Activated CD8-positive, alpha-beta memory T cell treated with anti-CD3 and anti-CD28 coated beads for 36 hours (primary cell): ENCODE measurements at regions not wholly inside any gene's neighbourhood (a gene's known extent, or its start where the extent isn't known, plus 50 kb on each side); places are given as distances from the start of the nearest gene placed in this dataset.

Experiments
- CTCF ChIA-PET: fragments of 350-600 bp; sonication (Branson Sonifier 250); formaldehyde crosslinking; loops from one replicate; lab custom pipeline; 2021; ENCODE audit warnings: antibody characterized with exemption; lab: Charles Lee
- POLR2A ChIA-PET: fragments of 350-600 bp; sonication (Branson Sonifier 250); formaldehyde crosslinking; loops from one replicate; lab custom pipeline; 2021; ENCODE audit warnings: antibody characterized with exemption; lab: Charles Lee

DNA sequence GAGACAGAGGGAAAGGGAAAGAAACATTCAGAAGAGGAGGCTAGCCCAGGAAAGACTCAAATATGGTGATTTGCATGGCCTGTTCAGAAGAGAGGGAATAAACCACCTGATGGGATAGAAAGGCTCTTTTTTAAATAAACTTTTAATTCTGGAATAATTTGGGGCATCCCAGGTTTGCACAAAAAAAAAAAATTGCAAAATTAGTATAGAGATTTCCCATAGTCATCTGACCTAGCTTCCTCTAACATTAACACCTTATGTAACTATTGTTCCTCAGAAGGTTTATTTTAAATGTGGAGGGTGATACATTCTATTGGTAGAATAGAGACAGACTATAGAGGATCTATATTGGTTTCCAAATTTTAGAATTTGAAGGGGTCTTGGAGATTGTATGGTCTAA is 330.4 kb upstream of the SLC14A2 start:
- CTCF ChIA-PET, result no interaction called here

DNA sequence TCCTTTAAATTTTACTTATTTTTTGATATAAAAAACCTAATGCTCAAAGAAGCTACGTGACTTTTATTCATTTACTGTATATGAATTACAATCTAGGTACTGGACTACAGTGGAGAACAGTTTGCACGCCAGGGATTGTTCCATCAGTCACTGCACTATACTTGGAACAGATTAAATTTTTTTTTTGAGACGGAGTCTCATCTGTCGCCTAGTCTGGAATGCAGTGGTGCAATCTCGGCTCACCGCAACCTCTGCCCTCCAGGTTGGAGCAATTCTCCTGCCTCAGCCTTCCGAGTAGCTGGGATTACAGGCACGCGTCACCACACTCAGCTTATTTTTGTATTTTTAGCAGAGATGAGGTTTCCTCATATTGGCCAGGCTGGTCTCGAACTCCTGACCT is 330.0 kb upstream of the SLC14A2 start:
- CTCF ChIA-PET, result no interaction called here

More for the DNA sequence above, 330.4 kb upstream of the SLC14A2 start:
- POLR2A ChIA-PET, result no interaction called here

DNA sequence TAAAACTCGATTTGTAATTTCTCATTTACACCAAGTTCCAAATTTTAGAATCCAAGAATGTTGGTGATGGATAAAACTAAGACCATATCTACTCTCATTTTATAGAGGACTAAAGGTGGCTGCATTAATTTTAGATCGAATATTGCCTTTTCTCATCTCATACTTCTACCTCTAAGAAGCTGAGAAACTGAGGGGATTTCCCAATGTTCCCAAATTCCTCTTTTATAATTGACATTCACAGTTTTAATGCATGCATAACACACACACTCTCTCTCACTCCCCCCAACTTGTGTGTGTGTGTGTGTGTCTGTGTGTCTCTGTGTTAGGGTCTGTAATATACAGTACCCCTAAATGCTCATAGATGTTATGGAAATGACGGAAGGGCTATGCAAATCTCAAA is 328.8 kb upstream of the SLC14A2 start:
- ChIA-PET POLR2A (no interaction called here), CTCF (interaction anchor here (0.6 kb wide), 1 partner anchor 98 kb away, joined by 7 read pairs; no protein-coding TSS in a partner anchor)

More for the DNA sequence above, 330.0 kb upstream of the SLC14A2 start:
- POLR2A ChIA-PET, result no interaction called here

DNA sequence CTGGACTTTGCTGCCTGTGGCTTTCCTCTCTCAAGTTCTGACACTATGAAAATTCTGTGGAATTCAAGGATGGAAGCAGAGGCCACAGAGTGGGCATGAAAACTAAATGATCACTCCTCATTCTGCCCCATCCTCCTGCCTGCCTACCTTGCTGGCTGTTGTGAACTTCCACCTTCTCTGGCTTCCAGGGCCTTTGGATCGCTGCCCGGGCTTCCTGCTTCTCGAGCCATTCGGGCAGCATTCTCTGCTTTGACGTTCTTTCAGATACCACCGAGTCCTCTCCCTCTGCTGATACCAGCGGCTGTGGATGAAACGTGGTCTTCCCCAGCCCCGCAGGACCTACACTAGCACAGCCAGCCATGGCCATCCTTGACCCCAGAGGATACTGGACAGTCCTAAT is 327.7 kb upstream of the SLC14A2 start:
- POLR2A ChIA-PET, result no interaction called here
- CTCF ChIA-PET, result no interaction called here

DNA sequence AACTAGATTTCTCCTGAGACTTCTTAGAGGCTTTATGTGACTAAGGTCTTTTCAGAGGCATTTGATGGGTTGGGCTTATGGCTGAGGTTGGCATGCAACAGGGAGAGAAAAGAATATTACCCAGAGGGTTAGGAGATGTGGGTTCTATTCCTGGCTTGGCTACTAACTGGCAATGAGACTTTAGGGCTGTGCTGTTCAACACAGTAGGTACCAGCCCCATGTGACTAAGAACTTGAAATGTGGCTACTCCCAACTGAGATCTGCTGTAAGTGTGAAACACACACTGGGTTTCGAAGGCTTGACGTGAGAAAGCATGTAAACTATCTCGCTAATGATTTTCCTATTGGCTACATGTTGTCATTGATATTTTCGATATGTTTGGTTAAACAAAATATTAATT is 324.9 kb upstream of the SLC14A2 start:
- CTCF ChIA-PET, result no interaction called here
- POLR2A ChIA-PET, result no interaction called here

DNA sequence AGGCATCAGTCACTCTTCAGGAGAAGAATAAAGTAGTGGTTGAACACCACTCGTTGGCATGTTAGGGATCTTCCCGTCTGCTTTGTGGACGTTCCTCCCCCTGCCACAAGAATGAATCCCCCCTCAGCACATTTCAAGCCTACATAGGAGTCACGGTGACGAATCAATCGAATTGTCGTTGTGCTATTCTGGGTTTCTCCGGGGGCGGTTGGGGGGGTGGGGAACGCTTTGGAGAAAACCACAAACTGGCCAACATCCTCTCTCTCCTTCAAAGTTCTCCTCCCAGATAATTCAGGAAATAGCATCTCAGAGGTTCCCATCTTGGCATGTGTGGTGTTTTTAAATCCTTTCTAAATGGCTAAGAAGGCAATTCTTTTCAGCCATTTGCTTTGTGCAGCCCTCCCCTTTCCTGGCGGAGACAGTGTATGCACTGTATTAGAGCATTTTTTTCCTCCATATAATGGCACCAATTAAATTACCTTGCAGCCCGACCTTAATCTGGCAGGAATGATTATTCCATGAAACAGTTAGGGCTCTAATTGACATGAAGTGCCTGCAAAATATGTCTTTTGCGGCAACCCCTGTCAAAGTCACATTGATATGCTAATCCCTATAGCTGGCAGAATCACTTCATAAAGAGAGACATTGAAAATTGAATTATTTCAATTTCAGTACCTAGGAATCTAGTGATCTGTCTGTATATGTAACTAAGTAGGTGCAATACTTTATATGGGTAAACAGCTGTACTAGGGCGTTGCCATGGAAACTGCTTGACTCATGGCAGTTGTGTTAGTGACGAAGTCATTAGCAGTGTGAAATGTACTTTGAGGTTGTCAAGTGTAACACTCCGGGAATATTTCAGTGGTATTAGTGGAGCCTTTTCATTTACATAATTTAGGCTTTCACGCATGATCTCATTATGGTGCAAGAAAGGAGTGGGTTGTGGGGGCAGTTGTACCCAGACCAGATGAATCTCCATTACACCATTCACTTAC is 323.4 kb upstream of the SLC14A2 start:
- ChIA-PET CTCF (no interaction called here), POLR2A (no interaction called here)

DNA sequence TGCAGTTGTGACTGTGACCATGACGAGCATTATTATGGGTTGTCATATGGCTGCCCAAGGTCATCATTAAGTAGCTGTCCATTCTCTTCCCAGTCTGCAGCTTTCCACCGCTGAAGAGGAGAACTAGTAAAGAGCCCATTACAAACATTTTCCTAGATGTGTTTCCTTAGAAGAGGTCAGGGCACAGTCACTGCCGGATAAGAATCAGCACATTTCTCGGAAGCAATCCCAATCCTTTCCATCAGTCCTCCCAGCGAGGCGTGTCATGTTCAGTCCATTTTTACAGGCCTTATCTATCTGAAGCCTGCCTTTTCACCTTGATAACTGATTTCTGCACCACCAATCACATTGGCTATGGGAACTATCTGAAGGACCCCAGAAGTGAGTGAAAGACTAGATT is 319.9 kb upstream of the SLC14A2 start:
- CTCF ChIA-PET, result no interaction called here
- POLR2A ChIA-PET, result no interaction called here

DNA sequence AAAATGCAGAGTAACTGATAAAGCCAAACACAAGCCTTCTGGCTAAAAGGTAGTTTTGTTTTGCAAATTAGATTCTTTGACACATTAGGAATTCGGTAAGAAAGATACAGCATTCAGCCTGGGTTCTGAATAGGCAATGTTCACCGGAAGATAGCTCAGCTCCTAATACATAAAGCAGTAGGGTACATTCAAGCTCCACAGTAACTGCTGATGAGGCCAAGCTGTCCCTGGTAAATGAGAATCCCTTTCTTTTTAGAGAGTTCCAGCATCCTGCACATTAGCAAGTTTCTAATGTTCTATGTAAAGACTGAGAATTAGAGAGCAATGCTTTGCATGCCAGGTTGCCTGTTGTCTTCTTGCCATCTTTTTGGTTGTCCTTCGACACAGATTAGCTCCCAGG is 316.3 kb upstream of the SLC14A2 start:
- CTCF ChIA-PET, result no interaction called here
- POLR2A ChIA-PET, result no interaction called here

DNA sequence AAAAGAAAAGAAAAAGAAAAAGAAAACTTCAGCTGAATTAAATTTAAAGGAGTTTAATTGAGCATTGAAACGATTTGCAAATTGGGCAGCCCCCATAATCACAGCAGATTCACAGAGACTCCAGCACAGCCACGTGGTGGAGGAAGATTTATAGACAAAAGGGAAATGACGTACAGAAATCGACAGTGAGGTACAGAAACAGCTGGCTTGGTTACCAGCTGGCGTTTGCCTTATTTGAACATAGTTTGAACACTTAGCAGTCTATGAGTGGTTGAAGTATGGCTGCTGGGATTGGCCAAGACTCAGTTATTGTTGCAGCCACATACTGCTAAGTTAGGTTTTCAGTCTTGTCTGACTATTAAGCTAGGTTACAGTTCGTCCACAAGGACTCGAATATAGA is 312.2 kb upstream of the SLC14A2 start:
- ChIA-PET POLR2A (no interaction called here), CTCF (no interaction called here)

DNA sequence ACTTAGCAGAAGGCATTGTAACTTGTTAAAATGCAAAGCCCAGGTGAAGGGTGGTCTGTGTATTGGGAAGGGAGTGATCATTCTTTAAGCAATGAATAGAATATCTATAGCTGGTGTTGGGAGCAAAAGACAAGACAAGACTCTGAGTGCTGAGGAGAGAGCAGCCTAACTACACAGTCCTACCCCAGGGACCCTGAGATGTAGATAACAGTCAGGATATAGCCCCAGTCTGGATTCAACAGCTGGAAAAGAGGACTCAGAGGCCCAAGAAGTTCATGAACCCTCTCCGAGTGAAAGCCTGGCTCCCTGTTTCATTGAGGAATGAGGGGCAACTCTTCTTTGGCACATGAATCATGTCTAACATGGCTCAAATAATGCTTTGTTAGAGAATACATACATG is 310.7 kb upstream of the SLC14A2 start:
- ChIA-PET POLR2A (no interaction called here), CTCF (no interaction called here)

DNA sequence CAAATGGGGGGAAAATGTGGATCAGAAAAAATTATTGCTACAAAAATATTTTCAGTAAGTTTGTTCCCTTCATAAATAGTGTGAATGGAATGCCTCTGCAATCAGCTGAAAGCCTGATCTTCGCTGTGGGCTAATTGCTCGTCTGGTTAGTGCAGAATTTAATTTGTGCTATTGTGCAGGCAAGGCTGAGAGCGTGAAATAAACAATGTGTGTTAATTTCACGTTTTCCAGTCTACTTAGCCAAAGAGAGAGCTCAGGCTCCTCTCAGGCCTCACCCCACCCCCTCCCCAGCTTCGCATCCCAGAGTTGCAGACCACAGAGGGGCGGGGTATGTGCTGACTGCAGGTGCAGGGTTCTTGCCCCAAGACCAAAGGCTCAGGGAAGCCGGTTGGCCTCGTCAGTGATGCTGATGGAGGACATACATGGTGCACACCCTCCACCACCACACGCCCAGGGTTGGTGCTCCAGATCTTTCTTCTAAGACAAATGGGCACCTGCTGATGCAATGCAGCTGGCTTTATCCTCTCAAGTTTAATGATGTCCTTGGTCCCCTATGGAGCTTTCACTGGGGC is 302.6 kb upstream of the SLC14A2 start:
- ChIA-PET CTCF (no interaction called here), POLR2A (no interaction called here)

DNA sequence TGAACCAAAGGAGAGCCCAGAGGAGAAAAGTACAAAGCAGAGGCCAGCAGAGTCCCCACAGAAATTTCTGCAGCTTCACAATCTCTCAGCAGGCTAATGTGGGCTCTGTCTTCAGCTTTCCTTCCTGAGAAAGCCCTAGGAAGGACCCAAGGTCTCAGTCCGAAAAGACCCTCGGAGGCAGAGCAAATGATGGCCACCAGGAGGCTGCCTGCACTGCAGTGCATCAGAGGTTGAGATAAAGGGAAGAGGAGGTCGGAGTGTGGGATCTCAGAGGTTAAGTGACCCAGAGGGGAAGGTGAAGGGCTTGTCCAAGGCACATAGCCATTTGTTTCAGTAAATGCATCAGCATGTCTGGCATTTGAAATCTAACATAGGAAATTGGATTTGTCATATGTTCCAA is 299.1 kb upstream of the SLC14A2 start:
- ChIA-PET CTCF (no interaction called here), POLR2A (no interaction called here)

DNA sequence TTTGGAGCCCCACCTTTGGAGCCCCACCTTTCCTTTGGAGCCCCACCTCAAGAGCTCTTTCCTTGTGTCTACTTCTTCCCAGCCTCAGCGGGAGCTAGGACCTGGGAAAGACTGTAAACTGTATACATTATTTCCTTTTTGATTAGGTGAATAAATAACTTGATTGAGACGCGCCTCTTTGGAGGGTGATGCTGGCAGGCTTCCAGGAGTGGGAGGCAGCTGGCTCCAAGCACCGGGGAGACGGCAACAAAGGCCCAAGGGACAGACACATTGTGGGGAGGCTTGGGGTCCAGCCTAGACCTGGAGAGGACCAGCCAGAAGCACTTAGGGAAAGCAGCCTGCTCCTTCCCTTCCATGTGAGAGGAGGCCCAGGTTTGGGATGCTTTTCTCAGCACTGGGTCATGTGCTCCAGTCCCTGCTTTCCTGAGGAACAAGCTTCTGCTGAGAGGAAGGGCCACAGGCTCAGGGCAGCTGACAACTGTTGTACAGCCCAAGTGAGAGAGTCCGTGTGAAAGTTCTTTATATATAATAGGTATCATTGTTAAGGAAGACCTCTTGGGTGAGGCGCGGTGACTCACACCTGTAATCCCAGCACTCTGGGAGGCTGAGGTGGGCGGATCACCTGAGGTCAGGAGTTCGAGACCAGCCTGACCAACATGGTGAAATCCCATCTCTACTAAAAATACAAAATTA is 297.2 kb upstream of the SLC14A2 start:
- ChIA-PET POLR2A (no interaction called here), CTCF (no interaction called here)

DNA sequence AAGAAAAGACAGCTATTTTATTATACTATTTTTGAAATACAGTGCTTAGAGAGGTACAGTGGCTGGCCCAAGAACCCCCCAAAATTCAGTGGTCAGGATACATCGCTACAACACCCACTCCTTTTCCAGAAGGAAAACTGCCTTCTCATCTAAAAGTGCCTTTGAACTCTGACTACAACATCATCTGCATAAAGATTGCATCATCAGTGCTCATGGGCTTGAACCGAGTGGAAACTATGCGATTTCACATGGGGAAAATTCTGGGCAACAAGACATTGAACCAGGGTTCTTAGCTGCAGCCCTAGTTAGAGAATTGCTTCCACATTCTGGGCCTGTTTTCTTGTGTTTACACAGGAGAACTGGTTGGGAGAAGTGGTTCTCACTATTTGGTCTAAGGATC is 294.6 kb upstream of the SLC14A2 start:
- ChIA-PET CTCF (no interaction called here), POLR2A (no interaction called here)

DNA sequence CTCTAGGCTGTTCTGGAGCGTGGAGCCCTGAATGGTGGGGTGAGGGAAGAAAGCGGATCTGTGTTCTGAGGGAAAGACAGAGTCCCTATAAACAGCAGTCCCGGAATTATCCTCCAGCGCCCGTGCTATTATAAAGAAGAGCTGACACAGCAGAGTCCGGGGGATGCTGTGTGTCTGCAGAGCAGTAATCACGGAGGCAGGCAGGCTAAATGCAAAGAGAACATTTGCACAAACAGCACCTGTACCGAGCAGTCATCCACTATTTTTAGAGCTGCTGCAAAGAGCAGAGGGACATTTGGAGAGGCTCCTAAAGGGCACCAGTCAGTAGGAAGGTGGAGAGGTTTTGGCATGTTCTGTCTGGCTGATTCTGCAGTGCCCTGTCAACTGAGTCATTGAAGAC is 293.8 kb upstream of the SLC14A2 start:
- ChIA-PET CTCF (no interaction called here), POLR2A (no interaction called here)

DNA sequence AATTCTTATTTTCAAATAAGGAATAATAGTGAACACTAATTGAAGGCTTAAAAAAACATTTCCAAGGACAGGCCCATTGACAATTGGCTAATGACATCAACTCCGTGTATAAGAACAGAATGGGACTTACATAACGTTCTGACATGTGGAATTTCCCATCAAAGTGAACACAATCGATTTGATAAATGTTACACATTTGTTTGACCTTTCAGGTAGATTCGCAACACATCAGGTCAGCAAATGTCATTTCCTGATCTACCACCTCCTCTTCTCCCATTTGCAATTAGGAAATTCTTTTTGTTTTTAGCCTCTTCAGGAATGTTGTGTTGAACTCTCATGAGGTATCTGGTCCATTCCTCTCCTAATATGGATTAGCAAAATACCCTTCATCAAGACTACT is 292.9 kb upstream of the SLC14A2 start:
- POLR2A ChIA-PET, result no interaction called here
- CTCF ChIA-PET, result no interaction called here

DNA sequence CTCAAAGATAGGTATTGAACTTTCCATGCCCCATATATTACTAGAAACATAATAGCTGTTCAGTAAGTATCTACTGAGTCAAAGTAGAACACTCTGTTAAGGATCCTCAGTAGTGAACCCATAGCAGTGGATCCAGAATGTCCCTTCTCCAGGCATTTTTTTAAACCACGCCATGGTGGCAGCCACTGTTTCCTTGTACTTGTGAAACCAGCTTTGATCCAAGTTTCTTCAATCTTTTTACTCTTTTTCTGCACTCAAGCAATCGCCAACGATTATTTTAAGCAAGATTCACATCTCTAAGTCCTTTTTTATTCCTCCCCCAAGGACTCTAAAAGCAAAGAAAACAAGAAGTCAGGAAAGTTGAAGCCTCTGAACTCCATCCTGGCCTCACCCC is 291.2 kb upstream of the SLC14A2 start:
- CTCF ChIA-PET, result no interaction called here
- POLR2A ChIA-PET, result no interaction called here

DNA sequence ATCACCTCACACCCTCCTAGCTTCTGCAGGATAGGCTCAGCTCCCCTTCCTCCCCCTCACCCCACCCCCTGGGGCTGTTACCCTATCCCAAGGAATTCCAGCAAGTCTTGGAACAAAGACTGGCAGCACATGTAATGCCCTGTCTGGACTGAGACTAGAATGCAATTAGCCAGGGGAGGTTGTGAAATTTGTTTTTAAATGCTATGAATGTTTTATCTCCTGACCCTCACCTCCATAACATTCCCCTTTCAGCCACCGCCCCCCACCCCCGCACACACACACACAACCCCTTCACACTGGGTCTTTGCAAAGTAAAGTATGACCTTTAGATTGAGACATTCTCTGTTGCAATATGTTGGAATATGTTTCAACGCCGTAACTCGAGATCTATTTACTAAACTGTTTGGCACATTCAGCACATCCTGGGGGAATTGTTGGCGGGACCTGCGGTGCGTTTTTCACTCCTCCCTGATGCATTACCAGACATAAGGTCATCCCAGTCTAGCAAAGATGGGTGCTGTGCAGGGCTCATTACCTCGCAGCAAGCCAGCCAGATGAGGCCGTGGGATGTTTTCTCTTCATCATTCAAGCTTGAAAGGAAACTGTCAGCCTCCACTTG is 290.7 kb upstream of the SLC14A2 start:
- ChIA-PET POLR2A (no interaction called here), CTCF (no interaction called here)

DNA sequence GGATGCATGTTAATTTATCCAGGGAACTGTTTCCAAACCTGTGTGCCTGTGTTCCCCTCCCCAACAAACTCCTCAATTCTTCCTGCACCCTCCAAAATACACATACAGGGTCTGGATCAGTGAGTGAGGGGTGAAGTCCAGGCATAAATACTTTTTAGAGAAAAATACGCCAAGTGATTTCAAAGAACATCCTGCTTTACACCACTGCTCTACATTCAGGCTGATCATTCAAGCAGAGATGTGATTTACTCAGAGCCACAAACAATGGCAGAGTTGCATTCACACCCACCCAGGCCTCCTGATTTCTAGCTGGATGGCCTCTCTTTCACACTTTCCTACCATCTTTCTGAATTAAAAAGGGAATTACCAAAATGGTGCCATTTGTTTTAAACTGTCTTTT is 289.5 kb upstream of the SLC14A2 start:
- CTCF ChIA-PET, result no interaction called here
- POLR2A ChIA-PET, result no interaction called here

DNA sequence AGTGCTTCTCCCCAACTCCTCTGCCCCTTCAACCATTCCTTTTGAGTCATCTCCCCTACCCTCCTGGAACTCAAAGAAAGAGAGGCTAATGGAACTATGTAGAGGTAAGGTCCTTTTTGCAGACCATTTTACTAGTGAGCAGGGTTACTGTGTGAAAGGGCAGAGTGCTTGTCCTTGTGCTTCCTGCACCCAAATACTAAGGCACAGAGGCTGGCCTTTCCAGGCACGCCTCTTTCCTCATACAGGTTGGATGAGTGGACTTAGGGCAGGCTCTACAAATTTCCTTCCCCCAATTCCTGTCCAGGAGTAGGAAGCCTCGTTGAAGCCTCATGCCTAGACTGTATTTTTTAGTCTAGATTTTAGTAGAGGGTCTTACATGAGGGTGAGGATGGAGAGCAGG is 288.8 kb upstream of the SLC14A2 start:
- POLR2A ChIA-PET, result no interaction called here
- CTCF ChIA-PET, result no interaction called here
